NB4 (cell line): ENCODE measurements at regions not wholly inside any gene's neighbourhood (a gene's known extent, or its start where the extent isn't known, plus 50 kb on each side); places are given as distances from the start of the nearest gene placed in this dataset.

Experiments
- POLR2A ChIP-seq: IDR thresholded peaks from 2 replicates; pipeline ENCODE4 v1.6.1; 2011; ENCODE audit warnings: mild to moderate bottlenecking; ENCODE audit not compliant: insufficient read length; ENCODE audit errors: extremely low read depth
- TF ChIP-seq, protein P1 (sequence below): IDR thresholded peaks from one replicate; pipeline ENCODE4 v1.5.1; 2012; ENCODE audit warnings: low read depth, low read length

- TF ChIP-seq, protein P1, sequence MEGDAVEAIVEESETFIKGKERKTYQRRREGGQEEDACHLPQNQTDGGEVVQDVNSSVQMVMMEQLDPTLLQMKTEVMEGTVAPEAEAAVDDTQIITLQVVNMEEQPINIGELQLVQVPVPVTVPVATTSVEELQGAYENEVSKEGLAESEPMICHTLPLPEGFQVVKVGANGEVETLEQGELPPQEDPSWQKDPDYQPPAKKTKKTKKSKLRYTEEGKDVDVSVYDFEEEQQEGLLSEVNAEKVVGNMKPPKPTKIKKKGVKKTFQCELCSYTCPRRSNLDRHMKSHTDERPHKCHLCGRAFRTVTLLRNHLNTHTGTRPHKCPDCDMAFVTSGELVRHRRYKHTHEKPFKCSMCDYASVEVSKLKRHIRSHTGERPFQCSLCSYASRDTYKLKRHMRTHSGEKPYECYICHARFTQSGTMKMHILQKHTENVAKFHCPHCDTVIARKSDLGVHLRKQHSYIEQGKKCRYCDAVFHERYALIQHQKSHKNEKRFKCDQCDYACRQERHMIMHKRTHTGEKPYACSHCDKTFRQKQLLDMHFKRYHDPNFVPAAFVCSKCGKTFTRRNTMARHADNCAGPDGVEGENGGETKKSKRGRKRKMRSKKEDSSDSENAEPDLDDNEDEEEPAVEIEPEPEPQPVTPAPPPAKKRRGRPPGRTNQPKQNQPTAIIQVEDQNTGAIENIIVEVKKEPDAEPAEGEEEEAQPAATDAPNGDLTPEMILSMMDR, result no peak
- no peak for TF ChIP-seq POLR2A
These were observed 391.4 kb upstream of the DPH6 start for GRCh38 chr15:35937380-35937779.
